ENCODE measurements at regions not wholly inside any gene's neighbourhood (a gene's known extent, or its start where the extent isn't known, plus 50 kb on each side); places are given as distances from the start of the nearest gene placed in this dataset.
"Not testable (repeated sequence)": the region's sequence is repeated elsewhere in the genome, so short reads cannot be mapped to it uniquely, and the experiment has no call there.

- DNase-seq (ENCODE audit: low read depth); H3K4me3 ChIP-seq (replicated peaks; ENCODE audit: low read depth, low read length): not testable (repeated sequence)
These were observed 3051.6 kb downstream of the RPIA start for GRCh38 chr2:91742973-91743490.

- not testable (repeated sequence) for DNase-seq (ENCODE audit: low read depth)
These were observed 3052.4 kb downstream of the RPIA start for GRCh38 chr2:91743910-91744309.

GRCh38 chr2:91744700-91745141, 3053.2 kb downstream of the RPIA start:
- DNase-seq (ENCODE audit: low read depth) = not testable (repeated sequence)

More at GRCh38 chr2:91743910-91744309, 3052.4 kb downstream of the RPIA start:
- H3K4me3 ChIP-seq (replicated peaks; ENCODE audit: low read depth, low read length) = not testable (repeated sequence)

GRCh38 chr2:91748902-91749301, 3057.4 kb downstream of the RPIA start:
- no peak overlapping the region for H3K4me3 ChIP-seq (replicated peaks; ENCODE audit: low read depth, low read length)
- no peak for TF ChIP-seq CTCF (IDR thresholded peaks at IDR 0.05; ENCODE audit: low read length, missing control alignments)
- no peak for DNase-seq (ENCODE audit: low read depth)

More at GRCh38 chr2:91744700-91745141, 3053.2 kb downstream of the RPIA start:
- H3K4me3 ChIP-seq (replicated peaks; ENCODE audit: low read depth, low read length) = not testable (repeated sequence)

- not testable (repeated sequence) for H3K4me3 ChIP-seq (replicated peaks; ENCODE audit: low read depth, low read length); DNase-seq (ENCODE audit: low read depth)
These were observed 3058.2 kb downstream of the RPIA start for GRCh38 chr2:91749665-91750064.

- DNase-seq (ENCODE audit: low read depth) = not testable (repeated sequence)
These were observed 3068.0 kb downstream of the RPIA start for GRCh38 chr2:91759361-91759941.

GRCh38 chr2:91760672-91761071, 3069.2 kb downstream of the RPIA start:
- H3K4me3 ChIP-seq (replicated peaks; ENCODE audit: low read depth, low read length); DNase-seq (ENCODE audit: low read depth): not testable (repeated sequence)

More at GRCh38 chr2:91759361-91759941, 3068.0 kb downstream of the RPIA start:
- H3K4me3 ChIP-seq (replicated peaks; ENCODE audit: low read depth, low read length) = not testable (repeated sequence)

GRCh38 chr2:91762312-91762711, 3070.8 kb downstream of the RPIA start:
- not testable (repeated sequence) for DNase-seq (ENCODE audit: low read depth); H3K4me3 ChIP-seq (replicated peaks; ENCODE audit: low read depth, low read length)

- DNase-seq (ENCODE audit: low read depth); H3K4me3 ChIP-seq (replicated peaks; ENCODE audit: low read depth, low read length): not testable (repeated sequence)
These were observed 3072.2 kb downstream of the RPIA start for GRCh38 chr2:91763710-91764109.

- H3K4me3 ChIP-seq (replicated peaks; ENCODE audit: low read depth, low read length); DNase-seq (ENCODE audit: low read depth): not testable (repeated sequence)
These were observed 3073.1 kb downstream of the RPIA start for GRCh38 chr2:91764581-91765002.

GRCh38 chr2:91765018-91765754, 3073.7 kb downstream of the RPIA start:
- not testable (repeated sequence) for H3K4me3 ChIP-seq (replicated peaks; ENCODE audit: low read depth, low read length); DNase-seq (ENCODE audit: low read depth)

GRCh38 chr2:91766349-91767048, 3075.0 kb downstream of the RPIA start:
- peak; percentile 40 for DNase-seq (ENCODE audit: low read depth)
- H3K4me3 ChIP-seq (replicated peaks; ENCODE audit: low read depth, low read length) = not testable (repeated sequence)

GRCh38 chr2:91768301-91768700, 3076.8 kb downstream of the RPIA start:
- not testable (repeated sequence) for H3K4me3 ChIP-seq (replicated peaks; ENCODE audit: low read depth, low read length); DNase-seq (ENCODE audit: low read depth)

- DNase-seq (ENCODE audit: low read depth); H3K4me3 ChIP-seq (replicated peaks; ENCODE audit: low read depth, low read length): not testable (repeated sequence)
These were observed 3077.5 kb downstream of the RPIA start for GRCh38 chr2:91768997-91769396.

GRCh38 chr2:91770046-91770575, 3078.6 kb downstream of the RPIA start:
- DNase-seq (ENCODE audit: low read depth); H3K4me3 ChIP-seq (replicated peaks; ENCODE audit: low read depth, low read length): not testable (repeated sequence)

- not testable (repeated sequence) for DNase-seq (ENCODE audit: low read depth); H3K4me3 ChIP-seq (replicated peaks; ENCODE audit: low read depth, low read length)
These were observed 3080.1 kb downstream of the RPIA start for GRCh38 chr2:91771604-91772003.

GRCh38 chr2:91772240-91772937, 3080.9 kb downstream of the RPIA start:
- H3K4me3 ChIP-seq (replicated peaks; ENCODE audit: low read depth, low read length); DNase-seq (ENCODE audit: low read depth): not testable (repeated sequence)
